Epithelial cell of esophagus (primary cell): ENCODE measurements at regions not wholly inside any gene's neighbourhood (a gene's known extent, or its start where the extent isn't known, plus 50 kb on each side); places are given as distances from the start of the nearest gene placed in this dataset.
"Not testable (repeated sequence)": the region's sequence is repeated elsewhere in the genome, so short reads cannot be mapped to it uniquely, and the experiment has no call there.

Experiments used
- DNase-seq: peaks from one replicate; pipeline ENCODE4 v3.0.0; 2010; ENCODE audit warnings: low read depth
- H3K4me3 ChIP-seq: 2 replicates; pipeline ENCODE4 v1.5.1; 2011; ENCODE audit warnings: mild to moderate bottlenecking, low read length, control low read depth
- CTCF ChIP-seq: IDR thresholded peaks from 2 replicates; pipeline ENCODE4 v1.5.1; 2011; ENCODE audit warnings: low read depth, mild to moderate bottlenecking, low read length, control low read depth, inconsistent platforms; ENCODE audit not compliant: insufficient read depth; ENCODE audit errors: missing control alignments

- TF ChIP-seq CTCF, result no peak
- H3K4me3 ChIP-seq, result no peak overlapping the region
- DNase-seq, result no peak
Measured at GRCh38 chr1:81512252-81513003, 288.3 kb upstream of the ADGRL2 start.

- no peak for TF ChIP-seq CTCF
- no peak overlapping the region for H3K4me3 ChIP-seq
- DNase-seq, result no peak
Measured at GRCh38 chr1:81511281-81511680, 289.5 kb upstream of the ADGRL2 start.

- TF ChIP-seq CTCF, result peak; percentile 15
- H3K4me3 ChIP-seq, result no peak overlapping the region
- peak; percentile 53 for DNase-seq
Measured at GRCh38 chr1:81510701-81511100, 290.0 kb upstream of the ADGRL2 start.

- TF ChIP-seq CTCF, result no peak
- peak; percentile 97 for DNase-seq
- peak overlapping the region; percentile 21 for H3K4me3 ChIP-seq
Measured at GRCh38 chr1:81509594-81509993, 291.1 kb upstream of the ADGRL2 start.

GRCh38 chr1:81506699-81507098 is 294.0 kb upstream of the ADGRL2 start:
- H3K4me3 ChIP-seq, result no peak overlapping the region
- DNase-seq, result no peak
- TF ChIP-seq CTCF, result no peak

- DNase-seq, result no peak
- no peak overlapping the region for H3K4me3 ChIP-seq
- TF ChIP-seq CTCF, result no peak
Measured at GRCh38 chr1:81505831-81506230, 294.9 kb upstream of the ADGRL2 start.

GRCh38 chr1:81504820-81505219 is 295.9 kb upstream of the ADGRL2 start:
- not testable (repeated sequence) for DNase-seq, H3K4me3 ChIP-seq

- DNase-seq, H3K4me3 ChIP-seq: not testable (repeated sequence)
Measured at GRCh38 chr1:81502705-81503104, 298.0 kb upstream of the ADGRL2 start.

- not testable (repeated sequence) for DNase-seq, H3K4me3 ChIP-seq
Measured at GRCh38 chr1:81501485-81501884, 299.2 kb upstream of the ADGRL2 start.
